GM23338 (cell line): ENCODE measurements at regions not wholly inside any gene's neighbourhood (a gene's known extent, or its start where the extent isn't known, plus 50 kb on each side); places are given as distances from the start of the nearest gene placed in this dataset.

Experiments
- ATAC-seq: fragments of 200-7000 bp; cut with Tn5 transposase; 3 replicates; pipeline ENCODE4 v1.9.1; 2020
- DNase-seq: peaks from one replicate; pipeline ENCODE4 v3.0.0-alpha.2; 2015; ENCODE audit warnings: low spot score
- H2AFZ ChIP-seq: fragments of 200-600 bp; sonication (generic); 2 replicates; pipeline ENCODE4 v1.8.0; 2016; ENCODE audit warnings: antibody characterized with exemption, mild to moderate bottlenecking, moderate library complexity
- H3F3A ChIP-seq: fragments of 200-600 bp; sonication (generic); replicated peaks from 2 replicates; pipeline ENCODE4 v1.8.0; 2017; ENCODE audit warnings: antibody characterized with exemption, mixed run types, low read depth
- H3K27ac ChIP-seq: fragments of 200-600 bp; sonication (generic); 2 replicates; pipeline ENCODE4 v1.6.1; 2016; ENCODE audit warnings: low read depth
- H3K27me3 ChIP-seq: fragments of 200-600 bp; sonication (generic); 2 replicates; pipeline ENCODE4 v1.8.0; 2016; ENCODE audit warnings: mild to moderate bottlenecking, mixed run types, moderate library complexity; ENCODE audit not compliant: insufficient read depth
- H3K36me3 ChIP-seq: fragments of 200-600 bp; sonication (generic); 2 replicates; pipeline ENCODE4 v1.8.0; 2016; ENCODE audit warnings: mild to moderate bottlenecking; ENCODE audit not compliant: insufficient read depth
- H3K4me1 ChIP-seq: fragments of 200-600 bp; sonication (generic); 2 replicates; pipeline ENCODE4 v1.8.0; 2016; ENCODE audit warnings: mild to moderate bottlenecking, moderate library complexity; ENCODE audit not compliant: insufficient read depth
- H3K4me2 ChIP-seq: fragments of 200-600 bp; sonication (generic); 2 replicates; pipeline ENCODE4 v1.7.1; 2017; ENCODE audit warnings: mixed run types
- H3K4me3 ChIP-seq: fragments of 200-600 bp; sonication (generic); 2 replicates; pipeline ENCODE4 v1.6.1; 2016; ENCODE audit warnings: mixed run types
- H3K79me2 ChIP-seq: fragments of 200-600 bp; sonication (generic); replicated peaks from 2 replicates; pipeline ENCODE4 v1.8.0; 2017; ENCODE audit warnings: mild to moderate bottlenecking; ENCODE audit not compliant: insufficient read depth
- H3K9me2 ChIP-seq: fragments of 200-600 bp; sonication (generic); 2 replicates; pipeline ENCODE4 v1.8.0; 2017; ENCODE audit not compliant: insufficient read depth
- H4K20me1 ChIP-seq: fragments of 200-600 bp; sonication (generic); replicated peaks from 2 replicates; pipeline ENCODE4 v1.8.0; 2017; ENCODE audit warnings: mild to moderate bottlenecking; ENCODE audit not compliant: insufficient read depth
- H3K27ac Mint-ChIP-seq: 2 replicates; pipeline ENCODE4 v1.8.0; 2020; ENCODE audit warnings: inconsistent platforms, mild to moderate bottlenecking, moderate library complexity, mixed read lengths
- H3K27me3 Mint-ChIP-seq: 3 replicates; pipeline ENCODE4 v1.8.0; 2022; ENCODE audit warnings: low read depth, mild to moderate bottlenecking, moderate library complexity, mixed read lengths, inconsistent platforms; ENCODE audit not compliant: insufficient read depth, poor library complexity
- H3K36me3 Mint-ChIP-seq: 3 replicates; pipeline ENCODE4 v1.8.0; 2021; ENCODE audit warnings: low read depth, mild to moderate bottlenecking, inconsistent platforms, moderate library complexity, mixed read lengths
- H3K4me1 Mint-ChIP-seq: 3 replicates; pipeline ENCODE4 v1.8.0; 2020; ENCODE audit warnings: mild to moderate bottlenecking, inconsistent platforms, mixed read lengths
- H3K4me3 Mint-ChIP-seq: 3 replicates; pipeline ENCODE4 v1.8.0; 2021; ENCODE audit warnings: moderate library complexity, mild to moderate bottlenecking, inconsistent platforms, mixed read lengths
- H3K9me3 Mint-ChIP-seq: 3 replicates; pipeline ENCODE4 v1.8.0; 2020; ENCODE audit warnings: moderate library complexity, mild to moderate bottlenecking, inconsistent platforms, mixed read lengths
- CREB1 ChIP-seq: fragments of 250-450 bp; sonication (Bioruptor Pico); IDR thresholded peaks from 2 replicates; pipeline ENCODE4 v1.5.0; 2020; ENCODE audit warnings: low read depth, mild to moderate bottlenecking, moderate library complexity
- ETS1 ChIP-seq: IDR thresholded peaks from 2 replicates; pipeline ENCODE4 v1.6.1; 2016; ENCODE audit warnings: antibody characterized with exemption
- EZH2 ChIP-seq: fragments of 200-600 bp; sonication (generic); IDR thresholded peaks from one replicate; pipeline ENCODE4 v1.8.0; 2017; ENCODE audit warnings: antibody characterized with exemption, mild to moderate bottlenecking, low read depth; ENCODE audit not compliant: unreplicated experiment
- EZH2phosphoT487 ChIP-seq: fragments of 200-600 bp; sonication (generic); IDR thresholded peaks from one replicate; pipeline ENCODE4 v1.8.1; 2018; ENCODE audit warnings: antibody characterized with exemption; ENCODE audit not compliant: unreplicated experiment
- JUNB ChIP-seq: IDR thresholded peaks from one replicate; pipeline ENCODE4 v1.6.1; 2016; ENCODE audit warnings: antibody characterized with exemption; ENCODE audit not compliant: unreplicated experiment
- NANOG ChIP-seq: IDR thresholded peaks from 2 replicates; pipeline ENCODE4 v1.6.1; 2016; ENCODE audit warnings: antibody characterized with exemption, borderline replicate concordance
- STAT1 ChIP-seq: IDR thresholded peaks from one replicate; pipeline ENCODE4 v1.6.1; 2016; ENCODE audit warnings: antibody characterized with exemption; ENCODE audit not compliant: unreplicated experiment
- ZNF462 ChIP-seq: fragments of 250-450 bp; sonication (Bioruptor Pico); IDR thresholded peaks from 2 replicates; pipeline ENCODE4 v1.5.0; 2020; ENCODE audit warnings: mild to moderate bottlenecking, moderate library complexity
- TF ChIP-seq, protein P1 (sequence below), 2 experiments: fragments of 200-600 bp in 1 of 2; sonication (generic) in 1 of 2; conservative IDR thresholded peaks; 2 replicates each; pipeline versions ENCODE4 v1.5.1 to v1.6.1; 2016 to 2017; ENCODE audit warnings: antibody characterized with exemption in 2 of 2, low read depth in 2 of 2, mild to moderate bottlenecking in 2 of 2, moderate library complexity in 1 of 2

GRCh38 chr4:33878710-33879109 lies 2365.6 kb downstream of the ARAP2 start (continued):
- TF ChIP-seq, protein P1, sequence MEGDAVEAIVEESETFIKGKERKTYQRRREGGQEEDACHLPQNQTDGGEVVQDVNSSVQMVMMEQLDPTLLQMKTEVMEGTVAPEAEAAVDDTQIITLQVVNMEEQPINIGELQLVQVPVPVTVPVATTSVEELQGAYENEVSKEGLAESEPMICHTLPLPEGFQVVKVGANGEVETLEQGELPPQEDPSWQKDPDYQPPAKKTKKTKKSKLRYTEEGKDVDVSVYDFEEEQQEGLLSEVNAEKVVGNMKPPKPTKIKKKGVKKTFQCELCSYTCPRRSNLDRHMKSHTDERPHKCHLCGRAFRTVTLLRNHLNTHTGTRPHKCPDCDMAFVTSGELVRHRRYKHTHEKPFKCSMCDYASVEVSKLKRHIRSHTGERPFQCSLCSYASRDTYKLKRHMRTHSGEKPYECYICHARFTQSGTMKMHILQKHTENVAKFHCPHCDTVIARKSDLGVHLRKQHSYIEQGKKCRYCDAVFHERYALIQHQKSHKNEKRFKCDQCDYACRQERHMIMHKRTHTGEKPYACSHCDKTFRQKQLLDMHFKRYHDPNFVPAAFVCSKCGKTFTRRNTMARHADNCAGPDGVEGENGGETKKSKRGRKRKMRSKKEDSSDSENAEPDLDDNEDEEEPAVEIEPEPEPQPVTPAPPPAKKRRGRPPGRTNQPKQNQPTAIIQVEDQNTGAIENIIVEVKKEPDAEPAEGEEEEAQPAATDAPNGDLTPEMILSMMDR (conservative IDR thresholded peaks at IDR 0.05; ENCODE audit: low read depth in 2 of 2) = no peak
- TF ChIP-seq NANOG (no peak), JUNB (no peak), EZH2phosphoT487 (no peak), ETS1 (no peak)

DNA sequence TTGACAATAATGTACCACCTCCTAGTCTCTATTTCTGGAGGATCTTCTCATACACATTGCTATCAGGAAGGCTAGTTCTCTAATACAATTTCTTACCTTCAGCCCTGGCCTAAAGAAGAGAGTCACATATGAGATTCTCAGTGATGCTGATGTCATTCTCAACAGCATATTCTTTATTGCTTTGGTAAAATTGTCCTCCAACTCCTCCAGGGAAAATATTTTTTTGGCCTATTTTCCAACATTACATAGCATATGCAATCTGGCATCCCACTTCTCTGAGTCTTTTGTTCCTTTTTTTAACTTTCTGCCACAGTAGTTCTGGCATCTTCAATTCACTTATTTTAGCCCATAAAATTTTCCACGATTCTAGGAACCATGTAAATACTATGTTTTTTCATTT lies 2363.1 kb downstream of the ARAP2 start:
- no peaks in the 10 kb centered on the region; the same call in 2 of the 3 replicates for H3K36me3 Mint-ChIP-seq
- TF ChIP-seq, protein P1 (conservative IDR thresholded peaks at IDR 0.05; ENCODE audit: low read depth in 2 of 2) = no peak
- TF ChIP-seq ETS1 (no peak), EZH2phosphoT487 (no peak), NANOG (no peak), CREB1 (CRISPR knock-in tag) (no peak), ZNF462 (no peak), STAT1 (no peak), EZH2 (no peak)
- no peak overlapping the region for H3K4me3 ChIP-seq
- H3K4me2 ChIP-seq = no peak overlapping the region
- no peaks in the 10 kb centered on the region for H3K9me3 Mint-ChIP-seq
- H3K27me3 ChIP-seq = no peaks in the 10 kb centered on the region
- DNase-seq (no peak), ATAC-seq (no peak)
- H3K4me1 ChIP-seq = peaks cover 8% of the 10 kb centered on the region; the same call in 1 of the 2 replicates
- H4K20me1 ChIP-seq = no peaks in the 10 kb centered on the region
- no peaks in the 10 kb centered on the region for H3K27me3 Mint-ChIP-seq
- H2AFZ ChIP-seq = no peak overlapping the region
- H3F3A ChIP-seq = no peaks in the 10 kb centered on the region
- H3K9me2 ChIP-seq = peaks cover 10% of the 10 kb centered on the region
- H3K4me3 Mint-ChIP-seq = no peak overlapping the region
- peaks cover 10% of the 10 kb centered on the region for H3K4me1 Mint-ChIP-seq
- H3K27ac Mint-ChIP-seq = no peak overlapping the region
- no peaks in the 10 kb centered on the region for H3K36me3 ChIP-seq
- no peaks in the 10 kb centered on the region for H3K79me2 ChIP-seq
- H3K27ac ChIP-seq = no peak overlapping the region
